Adrenal gland (tissue), 9 donors: ENCODE measurements at regions not wholly inside any gene's neighbourhood (a gene's known extent, or its start where the extent isn't known, plus 50 kb on each side); places are given as distances from the start of the nearest gene placed in this dataset.

Source experiments
- DNase-seq, 7 donors: peaks; one replicate each; pipeline ENCODE4 v3.0.0-alpha.2; 2019 to 2020
- H3K27ac ChIP-seq, 5 donors: fragments of 200-600 bp; sonication (generic) in 4 of 5; 1 replicate in 3 of 5; 2 replicates in 2 of 5; pipeline versions ENCODE4 v1.5.1 to v1.8.0; 2016 to 2020; ENCODE audit warnings: mild to moderate bottlenecking in 1 of 5
- H3K27me3 ChIP-seq: fragments of 200-600 bp; 2 replicates; pipeline ENCODE4 v1.8.0; 2021
- H3K36me3 ChIP-seq, 2 donors: fragments of 200-600 bp; replicated peaks in 1 of 2; 1 replicate in 1 of 2; 2 replicates in 1 of 2; pipeline versions ENCODE4 v1.5.1 to v1.8.0; 2018 to 2022
- H3K4me1 ChIP-seq, 2 donors: fragments of 200-600 bp; replicated peaks in 1 of 2; 1 replicate in 1 of 2; 2 replicates in 1 of 2; pipeline versions ENCODE4 v1.5.1 to v1.8.0; 2018 to 2021
- H3K4me3 ChIP-seq, 4 donors: fragments of 200-600 bp; sonication (generic) in 3 of 4; one replicate each; pipeline ENCODE4 v1.5.1; 2016 to 2018
- H3K9me3 ChIP-seq, 3 donors: fragments of 200-600 bp; sonication (generic) in 1 of 3; replicated peaks in 1 of 3; 1 replicate in 2 of 3; 2 replicates in 1 of 3; pipeline versions ENCODE4 v1.5.1 to v1.8.0; 2016 to 2021
- POLR2A ChIP-seq, 2 donors: fragments of 450-650 bp; IDR thresholded peaks; one replicate each; pipeline ENCODE4 v1.6.1; 2017; ENCODE audit warnings: antibody characterized with exemption in 2 of 2, mild to moderate bottlenecking in 2 of 2, moderate library complexity in 1 of 2
- WGBS, 4 donors: extraction: QIAGEN DNeasy Blood & Tissue Kit in 2 of 4; methylation state at CpG; one replicate each; pipeline versions ENCODE4 v1.1.5 to v1.1.7; 2013 to 2017; 5-methylcytosine and 5-hydroxymethylcytosine counted together
- intact Hi-C, 2 donors: fragments of 100-400 bp; cut with DNase I; formaldehyde crosslinking; loops; one replicate each; pipeline versions ENCODE4 v1.14.1 to v1.15.0; 2022 to 2023
- TF ChIP-seq, protein P1 (sequence below), 6 experiments: fragments of 450-650 bp in 4 of 6; fragments of 200-600 bp in 2 of 6; sonication (generic) in 1 of 6; IDR thresholded peaks; 1 replicate in 5 of 6; 2 replicates in 1 of 6; pipeline versions ENCODE4 v1.5.1 to v1.8.0; 2016 to 2021; ENCODE audit warnings: antibody characterized with exemption in 6 of 6, mild to moderate bottlenecking in 2 of 6, moderate library complexity in 1 of 6
- donor health status: healthy with polysubstance abuse.
- donor health status: Bipolar disorder and iron deficiency.
- donor health status: DM: yes; HTN: yes; CAD: no.
- donor health status: DM: no; HTN: no; CAD: no.
- donor health status: DM: no; HTN: no; CAD: no.

DNA sequence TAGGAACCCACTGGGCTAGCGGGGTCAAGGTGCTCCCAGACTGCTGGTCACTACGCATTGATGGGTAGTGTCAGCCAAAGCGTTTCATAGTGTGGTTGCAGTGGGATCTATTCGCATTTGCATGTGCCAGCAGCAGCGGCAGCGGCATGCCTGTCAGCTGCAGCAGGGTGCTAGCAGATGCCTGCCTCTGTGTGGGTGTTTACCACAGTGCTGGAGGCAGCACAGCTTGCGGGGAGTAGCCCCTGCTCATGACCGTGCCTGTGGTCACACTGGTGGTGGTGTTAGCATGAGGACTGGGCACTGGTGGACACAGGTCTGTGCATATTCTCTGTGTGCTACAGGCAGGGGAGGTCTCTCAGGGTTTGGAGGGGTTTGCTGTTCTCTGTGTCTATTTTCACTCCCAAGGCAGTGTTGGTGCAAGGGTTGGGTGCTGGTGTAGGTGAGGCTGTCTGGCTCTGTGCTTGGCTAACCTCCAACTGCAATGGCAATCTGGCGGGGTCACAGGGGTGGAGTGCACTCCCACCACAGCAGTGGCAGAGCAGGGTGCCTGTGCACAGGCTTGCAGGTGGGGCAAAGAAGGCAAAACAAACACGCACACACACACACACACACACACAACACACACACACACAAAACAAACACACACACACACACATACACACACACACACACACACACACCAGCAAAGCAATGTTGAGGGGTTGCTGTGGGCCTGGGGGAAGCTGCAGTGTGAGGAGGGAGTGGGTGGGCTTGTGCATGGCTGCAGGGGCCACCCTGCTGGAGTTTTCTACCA is 184.4 kb downstream of the GLUD2 start:
- peak in 2 of 7 donors; percentile 7 to 18 for DNase-seq
- WGBS, 4 donors = 57 to 69% (median 68%) methylated on average over 1 to 10 of the region's 10 CpGs
- TF ChIP-seq, protein P1, sequence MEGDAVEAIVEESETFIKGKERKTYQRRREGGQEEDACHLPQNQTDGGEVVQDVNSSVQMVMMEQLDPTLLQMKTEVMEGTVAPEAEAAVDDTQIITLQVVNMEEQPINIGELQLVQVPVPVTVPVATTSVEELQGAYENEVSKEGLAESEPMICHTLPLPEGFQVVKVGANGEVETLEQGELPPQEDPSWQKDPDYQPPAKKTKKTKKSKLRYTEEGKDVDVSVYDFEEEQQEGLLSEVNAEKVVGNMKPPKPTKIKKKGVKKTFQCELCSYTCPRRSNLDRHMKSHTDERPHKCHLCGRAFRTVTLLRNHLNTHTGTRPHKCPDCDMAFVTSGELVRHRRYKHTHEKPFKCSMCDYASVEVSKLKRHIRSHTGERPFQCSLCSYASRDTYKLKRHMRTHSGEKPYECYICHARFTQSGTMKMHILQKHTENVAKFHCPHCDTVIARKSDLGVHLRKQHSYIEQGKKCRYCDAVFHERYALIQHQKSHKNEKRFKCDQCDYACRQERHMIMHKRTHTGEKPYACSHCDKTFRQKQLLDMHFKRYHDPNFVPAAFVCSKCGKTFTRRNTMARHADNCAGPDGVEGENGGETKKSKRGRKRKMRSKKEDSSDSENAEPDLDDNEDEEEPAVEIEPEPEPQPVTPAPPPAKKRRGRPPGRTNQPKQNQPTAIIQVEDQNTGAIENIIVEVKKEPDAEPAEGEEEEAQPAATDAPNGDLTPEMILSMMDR (IDR thresholded peaks at IDR 0.05) = no peak
- TF ChIP-seq POLR2A (IDR thresholded peaks at IDR 0.05) = no peak
- Histone ChIP-seq H3K36me3 (no peaks in the 10 kb centered on the region), H3K4me3 (no peak overlapping the region), H3K4me1 (no peaks in the 10 kb centered on the region), H3K27ac (peak overlapping the region in 2 of 5 donors; percentile 38 to 42), H3K9me3 (no peaks in the 10 kb centered on the region), H3K27me3 (no peaks in the 10 kb centered on the region)
- intact Hi-C loops = no loop called here

DNA sequence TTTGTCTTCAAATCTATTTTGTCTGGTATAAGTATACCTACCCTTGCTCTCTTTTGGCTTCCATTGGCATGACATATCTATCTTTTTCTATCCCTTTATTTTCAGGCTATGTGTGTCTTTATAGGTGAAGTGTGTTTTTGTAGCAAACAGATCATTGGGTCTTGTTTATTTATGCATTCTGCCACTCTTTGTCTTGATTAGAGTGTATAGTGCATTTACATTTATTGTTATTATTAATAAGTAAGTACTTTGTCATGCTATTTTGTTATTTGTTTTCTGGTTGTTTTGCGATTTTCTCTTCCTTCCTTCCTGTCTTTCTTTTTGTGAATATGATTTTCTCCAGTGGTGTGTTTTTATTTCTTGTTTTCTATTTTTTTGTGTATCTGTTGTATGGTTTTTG is 188.6 kb downstream of the GLUD2 start:
- no peaks in the 10 kb centered on the region for H3K36me3 ChIP-seq
- H3K4me1 ChIP-seq = no peaks in the 10 kb centered on the region
- H3K9me3 ChIP-seq = no peaks in the 10 kb centered on the region
- no peak overlapping the region for H3K27ac ChIP-seq
- 61 to 95% (median 74%) methylated on average over 1 of the region's 1 CpG for WGBS, 4 donors
- no peak for TF ChIP-seq POLR2A (IDR thresholded peaks at IDR 0.05)
- TF ChIP-seq, protein P1 (IDR thresholded peaks at IDR 0.05) = no peak
- intact Hi-C loops = no loop called here
- H3K4me3 ChIP-seq = no peak overlapping the region
- H3K27me3 ChIP-seq = no peaks in the 10 kb centered on the region
- no peak for DNase-seq

DNA sequence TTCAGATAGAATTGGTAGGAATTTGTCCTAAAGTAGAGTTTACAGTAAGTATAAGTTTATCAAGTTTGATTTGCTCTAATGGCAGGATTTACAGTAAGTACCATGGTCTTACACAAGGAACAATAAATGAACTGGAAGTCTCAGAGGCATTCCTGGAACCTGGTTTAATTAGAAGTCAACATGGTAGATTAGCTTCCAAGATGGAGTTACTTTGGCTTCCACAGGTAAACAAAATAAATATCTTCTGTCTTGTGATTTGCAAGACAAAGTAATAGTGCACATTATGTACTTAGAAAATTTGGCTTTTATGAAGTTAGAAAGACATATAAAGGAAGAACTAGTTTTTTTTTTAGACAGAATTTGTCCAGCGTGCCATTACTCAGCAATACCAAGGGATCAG is 190.7 kb downstream of the GLUD2 start:
- no peak overlapping the region for H3K4me3 ChIP-seq
- WGBS, 4 donors = 86 to 97% (median 89%) methylated on average over 1 of the region's 1 CpG
- H3K27ac ChIP-seq = no peak overlapping the region
- no peak for DNase-seq
- H3K36me3 ChIP-seq = no peaks in the 10 kb centered on the region
- intact Hi-C loops = no loop called here
- no peaks in the 10 kb centered on the region for H3K27me3 ChIP-seq
- TF ChIP-seq, protein P1 (IDR thresholded peaks at IDR 0.05) = no peak
- TF ChIP-seq POLR2A (IDR thresholded peaks at IDR 0.05) = no peak
- H3K4me1 ChIP-seq = no peaks in the 10 kb centered on the region
- H3K9me3 ChIP-seq = no peaks in the 10 kb centered on the region

DNA sequence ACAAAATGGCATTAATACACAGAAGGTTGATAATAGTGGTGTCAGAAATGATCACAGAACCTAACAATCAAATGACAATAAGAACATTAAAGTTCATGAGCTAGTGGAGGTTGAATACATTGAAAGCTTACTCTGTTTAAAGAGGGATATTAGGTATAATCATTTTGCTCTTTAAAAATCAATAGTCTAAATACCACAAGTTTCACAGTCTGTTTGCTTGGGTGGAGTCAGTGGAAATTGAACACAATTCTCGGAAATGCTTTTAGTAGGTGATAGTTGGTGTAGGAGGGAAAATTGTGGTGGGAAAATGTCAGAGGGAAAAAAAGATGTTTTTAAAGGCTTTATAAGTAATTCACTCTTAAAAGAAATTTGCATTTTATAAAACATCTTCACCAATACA is 197.1 kb downstream of the GLUD2 start:
- Histone ChIP-seq H3K27ac (no peak overlapping the region), H3K9me3 (no peaks in the 10 kb centered on the region), H3K4me3 (no peak overlapping the region), H3K27me3 (no peaks in the 10 kb centered on the region), H3K36me3 (no peaks in the 10 kb centered on the region), H3K4me1 (no peaks in the 10 kb centered on the region)
- 78 to 95% (median 95%) methylated on average over 1 of the region's 1 CpG for WGBS, 4 donors
- TF ChIP-seq POLR2A (IDR thresholded peaks at IDR 0.05) = no peak
- TF ChIP-seq, protein P1 (IDR thresholded peaks at IDR 0.05) = no peak
- intact Hi-C loops = no loop called here
- no peak for DNase-seq
